Cardiac muscle cell (in vitro differentiated cells and primary cell): ENCODE measurements at regions not wholly inside any gene's neighbourhood (a gene's known extent, or its start where the extent isn't known, plus 50 kb on each side); places are given as distances from the start of the nearest gene placed in this dataset.

Experiments used
- DNase-seq, 2 donors: peaks; one replicate each; pipeline versions ENCODE4 v3.0.0 to v3.0.0-alpha.2; 2010 to 2017; ENCODE audit warnings: low read depth in 1 of 2, low spot score in 1 of 2
- H3K27ac ChIP-seq: fragments of 200-600 bp; sonication (generic); 2 replicates; pipeline ENCODE4 v1.5.1; 2016
- H3K27me3 ChIP-seq: fragments of 200-600 bp; sonication (generic); 2 replicates; pipeline ENCODE4 v1.6.0; 2016; ENCODE audit warnings: control low read depth
- H3K36me3 ChIP-seq: fragments of 200-600 bp; sonication (generic); 2 replicates; pipeline ENCODE4 v1.5.1; 2016; ENCODE audit warnings: control low read depth
- H3K4me1 ChIP-seq: fragments of 200-600 bp; sonication (generic); 2 replicates; pipeline ENCODE4 v1.8.1; 2017; ENCODE audit warnings: low read depth, mild to moderate bottlenecking, mixed run types
- H3K4me3 ChIP-seq: fragments of 200-600 bp; sonication (generic); 2 replicates; pipeline ENCODE4 v1.5.1; 2016; ENCODE audit warnings: mild to moderate bottlenecking
- H3K9me3 ChIP-seq: fragments of 200-600 bp; sonication (generic); 2 replicates; pipeline ENCODE4 v1.5.1; 2017; ENCODE audit warnings: low read depth, mild to moderate bottlenecking, control low read depth
- TF ChIP-seq, protein P1 (sequence below): IDR thresholded peaks from 2 replicates; pipeline ENCODE4 v1.5.1; 2012; ENCODE audit warnings: low read depth, mild to moderate bottlenecking, low read length

DNA sequence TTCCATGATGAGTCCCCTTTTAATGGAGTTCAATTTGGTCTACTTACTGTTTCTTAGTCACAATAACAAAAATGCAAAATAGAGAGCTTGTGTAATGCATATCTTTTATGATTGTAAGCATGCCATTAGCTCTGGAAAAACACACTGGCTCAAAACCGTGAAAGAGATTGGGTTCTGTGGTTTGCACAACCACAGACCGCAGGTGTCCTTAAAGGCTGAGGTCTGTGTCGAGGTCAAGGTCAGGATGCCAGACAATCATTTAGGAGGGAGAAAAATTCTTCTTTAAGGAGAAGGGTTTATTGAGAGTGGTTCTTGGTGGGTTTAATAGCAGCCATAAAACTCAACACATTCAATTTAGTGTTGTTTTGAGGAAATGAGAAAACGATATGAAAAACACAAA, 487.2 kb downstream of the GALR1 start:
- DNase-seq = no peak
- Histone ChIP-seq H3K4me1 (no peaks in the 10 kb centered on the region), H3K27me3 (no peaks in the 10 kb centered on the region), H3K4me3 (no peak overlapping the region), H3K27ac (no peak overlapping the region), H3K36me3 (no peaks in the 10 kb centered on the region), H3K9me3 (no peaks in the 10 kb centered on the region)
- TF ChIP-seq, protein P1, sequence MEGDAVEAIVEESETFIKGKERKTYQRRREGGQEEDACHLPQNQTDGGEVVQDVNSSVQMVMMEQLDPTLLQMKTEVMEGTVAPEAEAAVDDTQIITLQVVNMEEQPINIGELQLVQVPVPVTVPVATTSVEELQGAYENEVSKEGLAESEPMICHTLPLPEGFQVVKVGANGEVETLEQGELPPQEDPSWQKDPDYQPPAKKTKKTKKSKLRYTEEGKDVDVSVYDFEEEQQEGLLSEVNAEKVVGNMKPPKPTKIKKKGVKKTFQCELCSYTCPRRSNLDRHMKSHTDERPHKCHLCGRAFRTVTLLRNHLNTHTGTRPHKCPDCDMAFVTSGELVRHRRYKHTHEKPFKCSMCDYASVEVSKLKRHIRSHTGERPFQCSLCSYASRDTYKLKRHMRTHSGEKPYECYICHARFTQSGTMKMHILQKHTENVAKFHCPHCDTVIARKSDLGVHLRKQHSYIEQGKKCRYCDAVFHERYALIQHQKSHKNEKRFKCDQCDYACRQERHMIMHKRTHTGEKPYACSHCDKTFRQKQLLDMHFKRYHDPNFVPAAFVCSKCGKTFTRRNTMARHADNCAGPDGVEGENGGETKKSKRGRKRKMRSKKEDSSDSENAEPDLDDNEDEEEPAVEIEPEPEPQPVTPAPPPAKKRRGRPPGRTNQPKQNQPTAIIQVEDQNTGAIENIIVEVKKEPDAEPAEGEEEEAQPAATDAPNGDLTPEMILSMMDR = no peak

DNA sequence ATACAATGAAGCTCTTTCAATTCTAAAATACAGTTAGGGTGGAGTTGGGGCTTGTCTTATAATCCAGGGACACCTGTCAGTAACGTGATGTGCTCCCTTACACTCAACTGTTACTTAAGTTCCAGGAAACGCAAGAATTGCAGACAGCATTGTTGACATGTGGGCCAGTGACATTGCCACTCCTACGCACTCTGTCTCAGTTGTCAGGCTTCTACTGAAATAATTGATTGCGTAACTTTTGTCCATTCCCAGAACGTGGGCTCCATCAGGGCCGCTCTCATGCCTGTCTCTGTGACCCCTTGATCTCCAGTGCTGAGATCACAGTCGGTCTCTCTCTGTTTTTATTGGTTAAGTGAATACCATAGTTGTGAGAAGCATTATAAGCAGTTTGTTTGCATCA, 487.8 kb downstream of the GALR1 start:
- Histone ChIP-seq H3K9me3 (no peaks in the 10 kb centered on the region), H3K4me3 (no peak overlapping the region), H3K27me3 (no peaks in the 10 kb centered on the region), H3K36me3 (no peaks in the 10 kb centered on the region), H3K4me1 (no peaks in the 10 kb centered on the region), H3K27ac (no peak overlapping the region)
- no peak for DNase-seq
- TF ChIP-seq, protein P1 = no peak

DNA sequence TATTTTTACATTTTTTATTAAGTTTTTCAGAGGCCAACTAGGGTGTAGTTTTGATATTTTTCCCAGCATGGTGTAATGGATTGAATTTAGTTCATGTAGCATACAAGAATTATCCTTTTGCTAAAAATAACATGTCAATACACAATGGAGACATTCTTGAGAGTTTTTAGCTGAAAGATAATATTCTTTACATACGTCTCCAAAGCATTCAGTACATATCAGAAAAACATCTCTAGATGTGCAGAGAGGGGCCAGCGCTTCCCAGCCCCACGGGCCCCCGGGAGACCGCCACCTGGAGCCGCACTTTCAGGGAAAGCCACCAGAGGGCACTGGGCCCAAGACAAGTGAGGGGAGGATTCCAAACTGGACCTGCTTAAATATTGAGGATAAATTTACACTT, 499.4 kb downstream of the GALR1 start:
- H3K27ac ChIP-seq = no peak overlapping the region
- DNase-seq = peak in 1 of 2 donors; percentile 59
- H3K4me3 ChIP-seq = no peak overlapping the region
- H3K4me1 ChIP-seq = no peaks in the 10 kb centered on the region
- TF ChIP-seq, protein P1 = no peak
- no peaks in the 10 kb centered on the region for H3K9me3 ChIP-seq
- no peaks in the 10 kb centered on the region for H3K36me3 ChIP-seq
- H3K27me3 ChIP-seq = no peaks in the 10 kb centered on the region

DNA sequence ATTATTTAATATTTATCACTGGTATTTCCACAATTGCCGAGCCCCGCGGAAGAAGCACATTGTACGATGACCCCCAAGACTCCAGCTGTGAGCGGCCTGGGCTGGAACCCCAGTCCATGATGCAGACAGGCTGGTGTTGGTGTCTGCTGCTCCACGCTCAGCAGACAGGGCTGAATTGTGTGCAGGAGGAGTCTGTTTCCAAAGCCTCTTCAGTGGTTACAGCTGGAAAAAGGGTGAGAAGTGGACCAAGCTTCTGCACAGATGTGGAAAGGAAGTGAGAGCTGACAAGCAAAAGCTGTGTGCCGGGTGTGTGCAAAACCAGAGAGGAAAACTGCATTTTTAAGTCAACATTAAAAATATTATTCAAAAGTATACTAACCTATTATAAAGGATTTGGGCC, 500.4 kb downstream of the GALR1 start:
- Histone ChIP-seq H3K36me3 (no peaks in the 10 kb centered on the region), H3K27ac (no peak overlapping the region), H3K4me3 (no peak overlapping the region), H3K9me3 (no peaks in the 10 kb centered on the region), H3K4me1 (no peaks in the 10 kb centered on the region), H3K27me3 (no peaks in the 10 kb centered on the region)
- DNase-seq = no peak
- TF ChIP-seq, protein P1 = no peak

DNA sequence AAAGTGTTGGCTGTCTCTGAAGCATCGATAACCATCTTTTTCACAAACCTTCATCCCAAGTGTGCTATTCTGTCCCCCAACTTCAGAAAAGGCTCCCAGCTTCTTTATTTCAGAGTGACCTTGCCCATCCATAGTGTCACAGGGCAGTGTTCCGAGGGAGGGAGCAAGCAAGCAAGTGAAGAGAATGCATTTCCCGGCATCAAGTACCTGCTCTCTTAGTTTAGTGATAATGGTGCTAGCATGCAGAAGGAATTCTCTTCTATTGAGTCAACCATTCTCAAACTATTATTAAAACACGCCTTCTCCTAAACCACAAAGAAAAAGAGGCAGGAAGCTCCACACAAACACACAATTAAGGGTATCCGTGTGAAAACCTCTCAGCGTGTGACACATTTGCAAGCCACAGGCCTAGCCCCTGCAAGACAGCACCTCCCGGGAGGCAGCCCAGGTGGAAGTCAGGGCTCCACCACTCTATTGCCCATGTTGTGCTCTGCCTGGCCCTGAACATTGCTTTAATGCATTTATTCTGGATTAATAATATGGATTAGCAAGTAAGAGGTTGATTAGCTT, 504.9 kb downstream of the GALR1 start:
- DNase-seq = peak in 1 of 2 donors; percentile 42
- Histone ChIP-seq H3K36me3 (no peaks in the 10 kb centered on the region), H3K9me3 (no peaks in the 10 kb centered on the region), H3K4me3 (no peak overlapping the region), H3K27ac (no peak overlapping the region), H3K27me3 (no peaks in the 10 kb centered on the region), H3K4me1 (no peaks in the 10 kb centered on the region)
- TF ChIP-seq, protein P1 = no peak

DNA sequence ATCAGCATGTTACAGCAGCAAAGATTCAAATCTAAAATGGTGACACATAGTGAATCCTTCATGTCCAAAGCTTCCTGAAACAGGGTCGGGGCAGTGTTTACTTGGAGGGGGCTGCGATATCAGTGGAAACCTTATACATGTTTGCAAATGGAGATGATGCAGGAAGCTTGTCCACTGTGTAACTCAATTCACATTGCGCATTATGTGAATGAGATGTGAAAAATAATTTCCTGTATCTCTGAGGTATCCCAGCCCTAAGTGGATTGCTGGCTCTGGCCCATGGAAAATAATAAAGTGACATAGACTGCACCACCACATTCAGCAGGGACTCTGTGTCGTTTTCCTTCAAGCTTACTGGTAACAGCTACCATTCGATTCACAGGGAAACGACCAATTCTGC, 505.5 kb downstream of the GALR1 start:
- TF ChIP-seq, protein P1 = no peak
- Histone ChIP-seq H3K27me3 (no peaks in the 10 kb centered on the region), H3K27ac (no peak overlapping the region), H3K36me3 (no peaks in the 10 kb centered on the region), H3K9me3 (no peaks in the 10 kb centered on the region), H3K4me3 (no peak overlapping the region), H3K4me1 (no peaks in the 10 kb centered on the region)
- DNase-seq = no peak
